HG02981 (cell line): ENCODE measurements at regions not wholly inside any gene's neighbourhood (a gene's known extent, or its start where the extent isn't known, plus 50 kb on each side); places are given as distances from the start of the nearest gene placed in this dataset.

Experiments
- ATAC-seq: cut with Tn5 transposase; IDR thresholded peaks from one replicate; pipeline ENCODE4 v1.9.1; 2021; ENCODE audit warnings: mild to moderate bottlenecking, moderate library complexity; ENCODE audit not compliant: unreplicated experiment

GRCh38 chr9:99430301-99430700, 208.2 kb downstream of the SEC61B start:
- no peak for ATAC-seq

GRCh38 chr9:99431103-99431502, 209.0 kb downstream of the SEC61B start:
- no peak for ATAC-seq

- ATAC-seq: no peak
Observed at GRCh38 chr9:99432075-99432474, 210.0 kb downstream of the SEC61B start.

DNA sequence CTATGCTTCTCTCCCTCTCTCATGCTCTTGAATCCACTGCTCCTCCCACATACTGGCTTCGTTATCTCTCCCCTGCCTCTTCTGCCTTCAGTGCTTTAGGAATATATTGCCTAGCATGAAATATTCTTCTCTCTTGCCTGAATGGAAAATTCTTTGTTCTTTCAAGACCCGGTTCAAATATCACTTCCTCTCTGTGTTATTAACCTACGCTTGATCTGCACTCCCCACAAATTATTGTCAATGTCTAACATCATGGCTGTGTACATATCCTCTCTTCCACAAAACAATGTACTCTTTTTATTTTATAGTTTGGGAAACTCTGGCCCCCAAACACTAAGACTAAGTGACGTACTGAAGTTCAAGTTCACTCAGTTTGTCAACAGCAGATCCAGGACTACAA, 211.0 kb downstream of the SEC61B start:
- ATAC-seq: no peak

DNA sequence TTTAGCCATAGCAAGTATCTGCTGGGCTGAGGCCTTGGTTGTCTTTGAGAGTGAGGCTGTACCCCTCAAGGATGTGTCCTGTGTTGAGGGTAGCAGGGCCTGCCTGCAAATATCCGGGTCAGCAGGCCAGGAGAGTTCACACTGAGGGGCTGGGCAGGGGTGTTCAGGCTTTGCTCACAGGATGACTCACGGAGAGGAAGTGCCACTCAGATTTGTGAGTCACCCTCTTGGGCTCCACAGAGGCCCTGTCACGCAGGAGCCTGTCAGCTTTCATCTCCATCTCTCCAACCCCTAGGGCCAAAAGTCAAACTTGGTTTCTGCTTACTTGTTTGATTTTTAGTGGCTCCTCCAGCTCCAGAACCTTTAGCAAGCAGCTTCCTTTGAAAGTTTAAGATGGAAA, 211.5 kb downstream of the SEC61B start:
- ATAC-seq: peak; percentile 99

DNA sequence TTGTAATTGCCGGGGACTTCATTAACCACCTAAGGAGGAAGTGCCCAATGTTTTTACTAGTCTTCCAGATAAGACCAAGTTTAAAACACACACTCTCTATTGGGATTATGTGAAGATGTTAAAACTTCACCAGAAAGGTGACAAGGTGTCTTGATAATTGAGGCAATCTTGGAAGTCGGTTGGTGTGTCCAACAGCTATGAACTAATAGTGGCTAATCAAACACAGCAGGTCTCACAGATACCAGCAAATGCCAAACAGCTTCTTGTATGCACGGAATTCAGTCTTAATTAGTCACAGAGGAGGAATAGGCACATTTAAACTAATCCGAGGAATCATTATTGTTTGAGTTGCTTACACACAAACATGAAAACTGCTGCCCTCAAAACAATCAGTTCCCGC, 214.5 kb downstream of the SEC61B start:
- ATAC-seq: no peak

DNA sequence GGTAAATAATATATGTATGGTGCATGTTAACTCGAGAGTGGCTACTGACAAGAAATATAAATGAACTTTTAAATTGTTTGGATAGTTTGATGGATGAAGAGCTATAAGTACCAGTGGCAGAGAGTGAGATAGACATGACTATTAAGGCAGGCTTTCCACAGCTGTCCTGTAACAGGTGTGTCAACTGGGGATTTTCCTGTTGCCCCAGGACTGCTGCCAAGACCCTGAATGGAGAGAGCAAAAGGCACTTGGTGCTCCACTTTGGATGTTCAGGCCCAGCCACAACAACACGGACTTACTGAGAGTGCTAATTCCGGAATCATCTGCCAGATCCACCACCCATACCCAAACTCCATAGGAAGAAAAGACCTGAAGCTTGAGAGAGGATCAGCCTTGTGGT, 215.1 kb downstream of the SEC61B start:
- ATAC-seq: no peak

GRCh38 chr9:99438596-99438995, 216.5 kb downstream of the SEC61B start:
- no peak for ATAC-seq

DNA sequence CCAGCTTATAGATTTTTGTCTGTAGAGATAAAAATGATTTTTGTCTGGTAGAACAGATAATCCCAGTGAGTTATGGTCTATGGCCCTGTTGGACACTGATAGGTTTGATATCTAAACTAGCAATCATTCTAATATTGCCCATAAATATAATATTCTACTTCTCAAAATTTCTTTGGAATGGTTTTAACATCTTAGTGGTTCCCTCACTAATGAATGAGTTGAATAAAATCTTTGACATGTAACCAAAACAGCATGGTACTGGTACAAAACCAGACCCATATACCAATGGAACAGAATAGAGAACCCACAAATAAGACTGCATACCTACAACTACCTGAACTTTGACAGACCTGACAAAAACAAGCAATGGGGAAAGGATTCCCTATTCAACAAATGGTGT, 219.7 kb downstream of the SEC61B start:
- no peak for ATAC-seq

DNA sequence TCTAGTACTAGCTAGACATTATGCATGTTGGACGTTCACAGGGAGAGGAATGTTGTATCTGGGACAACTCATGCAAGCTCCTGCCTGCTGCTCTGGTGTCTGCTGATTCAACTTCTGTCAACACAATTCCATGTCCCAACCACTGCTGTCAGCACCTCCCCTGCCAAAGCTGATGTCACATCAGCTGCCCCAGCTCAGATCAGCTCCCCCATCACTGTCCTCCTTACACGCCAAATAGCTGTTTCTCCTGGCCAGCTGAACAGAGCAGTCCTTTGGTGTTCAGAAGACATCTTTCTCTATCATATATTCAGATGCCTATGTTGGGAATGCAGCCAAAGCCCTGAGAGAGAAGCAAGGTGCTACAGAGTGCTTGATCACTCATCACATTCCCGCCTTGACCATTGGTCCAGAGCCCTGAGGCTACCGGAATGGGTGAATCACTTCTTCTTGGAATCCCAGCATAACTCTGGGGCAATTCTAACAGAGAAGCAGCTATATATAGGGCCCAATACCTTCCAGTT, 223.3 kb downstream of the SEC61B start:
- no peak for ATAC-seq

- ATAC-seq: no peak
Observed at GRCh38 chr9:99445920-99446319, 223.8 kb downstream of the SEC61B start.

DNA sequence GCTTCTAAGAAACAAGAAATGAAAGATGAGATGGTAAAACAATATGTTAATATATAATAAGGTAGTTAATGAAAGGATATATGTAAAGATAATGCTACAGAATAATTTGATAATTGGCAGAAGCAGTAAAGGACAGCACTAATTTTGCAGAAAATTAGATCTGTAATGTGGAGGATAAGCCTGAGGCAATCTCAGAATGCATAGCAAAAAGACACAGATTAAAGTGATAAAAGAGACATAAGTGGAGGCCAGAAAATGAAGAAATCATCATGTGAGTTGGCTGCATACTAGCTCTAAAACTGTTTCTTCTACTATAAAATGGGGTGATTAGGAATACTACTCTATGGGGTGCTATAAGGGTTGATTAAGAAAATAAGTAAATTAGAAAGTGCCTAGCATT, 225.9 kb downstream of the SEC61B start:
- ATAC-seq: no peak

- ATAC-seq: no peak
Observed at GRCh38 chr9:99449726-99450125, 227.6 kb downstream of the SEC61B start.

- no peak for ATAC-seq
Observed at GRCh38 chr9:99451112-99451606, 229.1 kb downstream of the SEC61B start.

- ATAC-seq: no peak
Observed at GRCh38 chr9:99457406-99457805, 235.3 kb downstream of the SEC61B start.

- no peak for ATAC-seq
Observed at GRCh38 chr9:99457981-99458380, 235.9 kb downstream of the SEC61B start.

DNA sequence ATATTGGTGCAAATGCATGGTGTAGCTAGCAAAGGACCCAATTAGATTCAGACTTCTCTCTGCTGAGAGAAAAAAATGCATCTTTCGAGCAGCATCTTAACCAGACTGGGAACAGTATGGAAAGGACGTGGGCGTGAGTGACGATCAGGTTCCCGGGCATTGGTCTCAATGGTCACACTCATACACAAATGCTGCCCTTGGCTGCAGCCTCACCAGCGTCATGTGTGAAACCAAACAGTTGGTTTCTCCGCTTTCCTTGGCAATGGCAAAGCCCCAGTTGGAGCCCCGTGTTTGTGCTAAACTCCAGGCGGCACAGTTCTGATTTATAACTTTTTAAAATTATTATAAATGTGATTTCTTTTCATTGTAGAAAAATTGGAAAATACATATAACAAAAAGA, 237.8 kb downstream of the SEC61B start:
- no peak for ATAC-seq

- no peak for ATAC-seq
Observed at GRCh38 chr9:99463131-99463530, 241.0 kb downstream of the SEC61B start.

GRCh38 chr9:99464568-99464967, 242.5 kb downstream of the SEC61B start:
- no peak for ATAC-seq

DNA sequence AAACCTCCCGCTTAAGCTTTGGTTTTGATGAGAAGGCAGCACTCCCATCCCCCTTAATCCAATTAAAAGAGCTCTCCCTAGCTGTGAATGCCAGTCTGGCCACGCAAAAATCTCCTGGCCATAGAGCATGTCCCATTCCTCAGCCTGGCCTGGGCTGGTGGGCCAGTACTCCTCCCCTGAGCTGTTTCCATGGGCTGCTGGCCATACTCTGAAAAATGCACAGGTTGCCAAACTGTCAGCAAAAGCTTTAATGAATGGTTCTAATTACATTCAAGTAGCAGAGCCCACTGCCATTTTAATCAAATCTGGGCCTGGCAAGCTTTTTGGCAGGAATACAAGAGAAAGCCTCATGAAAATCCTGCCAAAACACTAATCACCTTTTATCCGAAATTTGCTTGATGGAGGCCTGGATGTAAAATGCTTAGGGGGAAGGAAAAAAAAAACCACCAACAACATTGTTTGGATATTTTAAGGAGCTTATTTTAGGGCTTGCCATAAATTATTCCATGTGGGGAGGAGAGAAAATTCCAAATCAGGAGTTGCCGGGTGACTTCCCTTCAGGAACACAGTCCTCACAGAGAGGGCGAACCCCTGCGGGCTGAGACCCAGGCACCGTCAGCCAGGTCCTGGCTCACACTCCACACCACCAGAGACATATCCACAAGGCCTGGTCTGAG, 243.3 kb downstream of the SEC61B start:
- no peak for ATAC-seq

DNA sequence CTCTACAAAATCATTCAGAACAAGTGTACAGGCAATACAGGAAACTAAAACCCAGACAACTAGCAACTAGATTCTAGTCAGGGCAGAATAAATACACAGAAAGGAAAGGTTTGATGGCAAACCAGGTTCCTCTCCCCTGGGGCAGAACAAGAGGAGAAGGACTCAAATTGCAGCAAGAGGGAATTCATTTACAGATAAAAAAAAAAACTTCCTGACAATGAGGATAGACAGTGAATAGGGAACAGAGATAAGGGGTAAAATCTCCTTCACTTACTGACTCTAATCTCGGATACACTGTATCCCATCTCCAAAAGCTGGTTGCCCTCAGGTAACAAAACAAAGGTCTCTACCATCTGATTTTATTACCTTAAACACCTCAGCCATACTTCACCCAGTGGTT, 244.0 kb downstream of the SEC61B start:
- ATAC-seq: no peak

DNA sequence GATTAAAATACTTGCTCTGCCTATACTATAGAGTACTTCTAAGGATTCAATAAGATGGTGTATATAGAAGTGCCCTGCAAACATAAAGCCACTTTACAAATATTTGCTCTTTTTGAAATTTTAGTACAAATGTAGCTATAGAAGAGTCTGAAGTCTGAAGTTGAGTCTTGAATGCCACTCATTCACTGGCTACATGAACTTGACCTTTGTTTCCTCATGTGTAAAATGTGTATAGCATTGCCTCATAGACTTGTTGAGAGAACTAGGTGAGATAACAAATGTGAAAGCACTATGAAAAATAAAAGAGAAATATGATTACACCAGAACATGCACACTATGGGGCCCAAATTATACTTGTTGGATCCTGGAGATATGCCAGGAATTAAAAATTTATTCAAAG, 244.7 kb downstream of the SEC61B start:
- ATAC-seq: no peak

- ATAC-seq: no peak
Observed at GRCh38 chr9:99471033-99471432, 249.0 kb downstream of the SEC61B start.
